Smooth muscle cell (in vitro differentiated cells): ENCODE measurements at regions not wholly inside any gene's neighbourhood (a gene's known extent, or its start where the extent isn't known, plus 50 kb on each side); places are given as distances from the start of the nearest gene placed in this dataset.

Experiments used
- DNase-seq: peaks from one replicate; lab custom pipeline; 2025; ENCODE audit not compliant: unreplicated experiment; lab: John Stamatoyannopoulos, UW
- H2AFZ ChIP-seq: fragments of 200-600 bp; sonication (generic); 2 replicates; pipeline ENCODE4 v1.6.0; 2016; ENCODE audit warnings: antibody characterized with exemption, low read depth, mild to moderate bottlenecking
- H3F3A ChIP-seq: fragments of 200-600 bp; sonication (generic); 2 replicates; pipeline ENCODE4 v1.6.0; 2017; ENCODE audit warnings: antibody characterized with exemption, low read depth
- H3K27ac ChIP-seq: fragments of 200-600 bp; sonication (generic); 2 replicates; pipeline ENCODE4 v1.5.1; 2016; ENCODE audit warnings: low read depth, mild to moderate bottlenecking
- H3K27me3 ChIP-seq: fragments of 200-600 bp; sonication (generic); 2 replicates; pipeline ENCODE4 v1.6.1; 2016; ENCODE audit warnings: low read depth, mild to moderate bottlenecking
- H3K36me3 ChIP-seq: fragments of 200-600 bp; sonication (generic); 2 replicates; pipeline ENCODE4 v1.5.1; 2016; ENCODE audit warnings: low read depth
- H3K4me1 ChIP-seq: fragments of 200-600 bp; sonication (generic); 2 replicates; pipeline ENCODE4 v1.5.1; 2016; ENCODE audit warnings: low read depth
- H3K4me2 ChIP-seq: fragments of 200-600 bp; sonication (generic); 2 replicates; pipeline ENCODE4 v1.6.0; 2016; ENCODE audit warnings: mild to moderate bottlenecking
- H3K4me3 ChIP-seq: fragments of 200-600 bp; sonication (generic); 2 replicates; pipeline ENCODE4 v1.5.1; 2016; ENCODE audit warnings: mild to moderate bottlenecking
- H3K79me2 ChIP-seq: fragments of 200-600 bp; sonication (generic); 2 replicates; pipeline ENCODE4 v1.6.0; 2016; ENCODE audit warnings: low read depth, mild to moderate bottlenecking
- H3K9ac ChIP-seq: fragments of 200-600 bp; sonication (generic); 2 replicates; pipeline ENCODE4 v1.6.0; 2016; ENCODE audit warnings: low read depth
- H3K9me3 ChIP-seq: fragments of 200-600 bp; sonication (generic); replicated peaks from 2 replicates; pipeline ENCODE4 v1.5.1; 2016; ENCODE audit warnings: low read depth
- H4K20me1 ChIP-seq: fragments of 200-600 bp; sonication (generic); 2 replicates; pipeline ENCODE4 v1.6.0; 2016; ENCODE audit warnings: low read depth
- WGBS: methylation state at CpG from one replicate; pipeline ENCODE4 v1.1.7; 2016; ENCODE audit warnings: low lambda C conversion rate; 5-methylcytosine and 5-hydroxymethylcytosine counted together
- TF ChIP-seq, protein P1 (sequence below): fragments of 200-600 bp; sonication (generic); IDR thresholded peaks from 2 replicates; pipeline ENCODE4 v1.5.1; 2017; ENCODE audit warnings: borderline replicate concordance, mild to moderate bottlenecking, antibody characterized with exemption; ENCODE audit not compliant: insufficient read depth, poor library complexity, severe bottlenecking

DNA sequence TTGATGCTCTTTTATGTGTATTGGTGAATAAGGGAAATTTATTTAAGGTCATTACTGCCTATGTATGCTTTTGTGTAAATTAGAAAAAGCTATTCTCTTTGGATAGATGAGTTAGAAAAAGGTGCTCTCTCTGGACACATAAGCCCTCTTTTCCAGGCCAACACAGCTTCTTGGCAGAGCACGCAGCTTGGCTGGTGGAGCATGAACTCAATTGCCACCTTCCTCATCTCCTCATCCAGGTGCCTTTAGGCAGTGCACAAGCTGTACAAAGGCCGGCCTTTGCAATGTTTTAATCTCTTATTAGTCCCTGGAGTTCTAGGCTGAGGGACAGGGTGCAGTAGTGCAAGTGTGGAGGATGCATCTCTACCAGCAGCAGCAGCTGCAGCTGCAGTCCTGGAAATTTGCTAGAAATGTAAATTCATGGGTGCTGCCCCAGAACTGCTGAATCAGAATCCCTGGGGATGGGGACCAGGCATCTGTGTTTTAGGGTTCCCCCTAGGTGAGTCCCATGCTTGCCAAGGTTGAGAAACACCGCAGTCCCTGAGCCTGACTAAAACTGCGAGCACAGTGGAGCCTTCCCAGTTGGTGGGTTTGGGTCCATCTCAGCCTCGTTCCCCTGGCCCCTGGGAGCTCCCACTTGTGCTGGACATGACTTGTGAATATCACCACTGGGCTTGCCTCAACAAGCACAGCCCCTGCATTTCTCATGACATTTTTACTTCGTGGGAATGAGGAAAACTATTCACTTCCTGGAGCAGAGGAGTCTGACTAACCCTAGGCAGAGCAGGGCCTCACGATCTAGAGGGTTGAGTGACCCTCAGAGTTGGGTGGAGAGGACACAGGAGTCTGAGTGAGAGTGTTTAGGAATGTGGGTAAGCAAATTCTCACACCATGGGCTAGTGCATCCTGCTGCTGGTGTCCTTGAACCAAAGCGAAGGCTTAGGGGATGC is 272.3 kb downstream of the ZSWIM6 start:
- H3F3A ChIP-seq, result no peaks in the 10 kb centered on the region
- H3K27me3 ChIP-seq, result no peaks in the 10 kb centered on the region
- no peaks in the 10 kb centered on the region for H3K4me1 ChIP-seq
- no peak overlapping the region for H3K4me3 ChIP-seq
- no peak overlapping the region for H3K27ac ChIP-seq
- H3K9me3 ChIP-seq, result no peaks in the 10 kb centered on the region
- no peak overlapping the region for H2AFZ ChIP-seq
- H4K20me1 ChIP-seq, result no peaks in the 10 kb centered on the region
- no peak overlapping the region for H3K9ac ChIP-seq
- DNase-seq, result no peak
- H3K36me3 ChIP-seq, result no peaks in the 10 kb centered on the region
- WGBS, result 83% methylated on average over 8 of the region's 8 CpGs
- TF ChIP-seq, protein P1, sequence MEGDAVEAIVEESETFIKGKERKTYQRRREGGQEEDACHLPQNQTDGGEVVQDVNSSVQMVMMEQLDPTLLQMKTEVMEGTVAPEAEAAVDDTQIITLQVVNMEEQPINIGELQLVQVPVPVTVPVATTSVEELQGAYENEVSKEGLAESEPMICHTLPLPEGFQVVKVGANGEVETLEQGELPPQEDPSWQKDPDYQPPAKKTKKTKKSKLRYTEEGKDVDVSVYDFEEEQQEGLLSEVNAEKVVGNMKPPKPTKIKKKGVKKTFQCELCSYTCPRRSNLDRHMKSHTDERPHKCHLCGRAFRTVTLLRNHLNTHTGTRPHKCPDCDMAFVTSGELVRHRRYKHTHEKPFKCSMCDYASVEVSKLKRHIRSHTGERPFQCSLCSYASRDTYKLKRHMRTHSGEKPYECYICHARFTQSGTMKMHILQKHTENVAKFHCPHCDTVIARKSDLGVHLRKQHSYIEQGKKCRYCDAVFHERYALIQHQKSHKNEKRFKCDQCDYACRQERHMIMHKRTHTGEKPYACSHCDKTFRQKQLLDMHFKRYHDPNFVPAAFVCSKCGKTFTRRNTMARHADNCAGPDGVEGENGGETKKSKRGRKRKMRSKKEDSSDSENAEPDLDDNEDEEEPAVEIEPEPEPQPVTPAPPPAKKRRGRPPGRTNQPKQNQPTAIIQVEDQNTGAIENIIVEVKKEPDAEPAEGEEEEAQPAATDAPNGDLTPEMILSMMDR, result no peak
- no peak overlapping the region for H3K4me2 ChIP-seq
- no peaks in the 10 kb centered on the region for H3K79me2 ChIP-seq

DNA sequence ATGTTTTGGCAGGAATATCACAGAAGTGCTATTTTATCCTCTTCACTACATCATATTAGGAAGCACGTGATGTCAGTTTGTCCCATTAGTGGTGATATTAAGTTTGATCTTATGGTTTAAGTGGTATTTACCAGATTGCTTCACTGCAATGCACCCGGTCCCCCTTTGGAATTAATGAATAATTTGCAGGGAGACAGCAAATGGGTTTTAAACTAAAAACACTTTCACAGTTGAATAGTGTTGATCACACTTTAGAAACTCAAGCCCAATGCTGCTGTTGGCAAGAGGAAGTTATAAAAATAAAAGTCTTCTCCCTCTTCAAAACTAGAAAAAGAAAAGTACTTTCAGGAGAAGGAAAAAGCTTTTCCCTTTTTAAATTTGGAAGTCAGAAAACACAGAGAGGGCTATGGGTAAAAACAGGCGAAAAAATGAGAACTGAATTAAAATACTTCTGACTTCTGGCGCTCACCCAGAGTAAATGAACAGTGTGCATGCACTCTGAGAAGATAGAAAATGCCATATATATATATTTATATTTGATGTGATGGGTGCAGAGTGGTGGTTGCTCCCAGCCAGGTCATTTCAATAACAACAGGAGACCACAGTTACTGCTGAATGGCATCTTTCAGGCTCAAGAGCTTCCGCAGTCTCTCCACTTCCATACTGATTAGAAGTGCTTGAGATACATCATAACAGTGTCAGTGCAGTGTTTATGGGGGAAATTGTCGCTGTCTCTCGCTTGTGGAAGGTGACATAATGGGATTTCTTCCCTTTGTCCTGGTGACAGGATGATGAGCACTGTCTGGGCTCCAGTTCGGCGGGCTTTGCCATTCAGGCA is 278.0 kb downstream of the ZSWIM6 start:
- H3K4me1 ChIP-seq, result no peaks in the 10 kb centered on the region
- WGBS, result 77% methylated on average over 9 of the region's 9 CpGs
- H3K9ac ChIP-seq, result no peak overlapping the region
- no peak overlapping the region for H3K4me2 ChIP-seq
- no peak overlapping the region for H2AFZ ChIP-seq
- DNase-seq, result no peak
- H3K4me3 ChIP-seq, result no peak overlapping the region
- H3K27ac ChIP-seq, result no peak overlapping the region
- no peaks in the 10 kb centered on the region for H3K27me3 ChIP-seq
- no peaks in the 10 kb centered on the region for H3F3A ChIP-seq
- H3K36me3 ChIP-seq, result no peaks in the 10 kb centered on the region
- H3K79me2 ChIP-seq, result no peaks in the 10 kb centered on the region
- H3K9me3 ChIP-seq, result no peaks in the 10 kb centered on the region
- TF ChIP-seq, protein P1, result no peak
- no peaks in the 10 kb centered on the region for H4K20me1 ChIP-seq

DNA sequence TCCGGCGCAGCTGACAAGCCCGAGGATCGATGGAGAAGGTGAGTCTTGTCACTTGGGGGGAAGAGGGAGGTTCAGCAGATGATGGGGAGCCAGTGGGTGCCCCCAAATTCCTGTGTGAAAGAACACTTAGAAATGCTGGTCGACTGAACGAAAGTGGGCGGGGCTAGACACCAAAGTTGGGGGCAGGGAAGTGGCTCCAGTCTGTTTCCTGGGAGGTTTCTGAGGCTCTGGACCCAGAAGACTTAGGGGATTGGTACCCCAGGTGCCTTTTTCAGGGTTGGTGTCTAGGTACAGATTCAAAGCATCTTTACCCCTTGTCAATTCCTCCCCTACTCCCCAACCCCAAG is 278.6 kb downstream of the ZSWIM6 start:
- no peak overlapping the region for H2AFZ ChIP-seq
- H3K4me1 ChIP-seq, result no peaks in the 10 kb centered on the region
- no peaks in the 10 kb centered on the region for H3K36me3 ChIP-seq
- TF ChIP-seq, protein P1, result no peak
- H3K4me3 ChIP-seq, result no peak overlapping the region
- 77% methylated on average over 7 of the region's 7 CpGs for WGBS
- H3F3A ChIP-seq, result no peaks in the 10 kb centered on the region
- no peaks in the 10 kb centered on the region for H3K27me3 ChIP-seq
- no peak for DNase-seq
- no peak overlapping the region for H3K4me2 ChIP-seq
- H3K9ac ChIP-seq, result no peak overlapping the region
- no peak overlapping the region for H3K27ac ChIP-seq
- no peaks in the 10 kb centered on the region for H3K9me3 ChIP-seq
- H4K20me1 ChIP-seq, result no peaks in the 10 kb centered on the region
- no peaks in the 10 kb centered on the region for H3K79me2 ChIP-seq
